H9 (cell line): ENCODE measurements at regions not wholly inside any gene's neighbourhood (a gene's known extent, or its start where the extent isn't known, plus 50 kb on each side); places are given as distances from the start of the nearest gene placed in this dataset.

Experiments used
- DNase-seq: peaks from one replicate; pipeline ENCODE4 v3.0.0-alpha.2; 2017
- H2AFZ ChIP-seq: one replicate; pipeline ENCODE4 v1.6.1; 2013; ENCODE audit warnings: mild to moderate bottlenecking, low read length, control low read depth, moderate library complexity
- H2AK5ac ChIP-seq: 2 replicates; pipeline ENCODE4 v1.6.1; 2013; ENCODE audit warnings: low read length, control low read depth, mixed read lengths; ENCODE audit not compliant: insufficient read length
- H2BK120ac ChIP-seq: one replicate; pipeline ENCODE4 v1.6.1; 2013; ENCODE audit warnings: low read depth, mild to moderate bottlenecking, low read length, control low read depth, inconsistent platforms; ENCODE audit not compliant: poor library complexity, severe bottlenecking
- H2BK12ac ChIP-seq: 2 replicates; pipeline ENCODE4 v1.6.1; 2013; ENCODE audit warnings: low read length, control low read depth, mixed read lengths, low read depth; ENCODE audit not compliant: insufficient read length
- H2BK15ac ChIP-seq: 2 replicates; pipeline ENCODE4 v1.6.1; 2013; ENCODE audit warnings: low read depth, low read length, control low read depth
- H2BK20ac ChIP-seq: one replicate; pipeline ENCODE4 v1.6.1; 2013; ENCODE audit warnings: low read depth, mild to moderate bottlenecking, low read length, control low read depth, inconsistent platforms; ENCODE audit not compliant: poor library complexity, severe bottlenecking
- H2BK5ac ChIP-seq: 2 replicates; pipeline ENCODE4 v1.6.1; 2013; ENCODE audit warnings: low read length, control low read depth, mixed read lengths; ENCODE audit not compliant: insufficient read length
- H3K14ac ChIP-seq: 2 replicates; pipeline ENCODE4 v1.6.1; 2013; ENCODE audit warnings: low read length, control low read depth; ENCODE audit not compliant: insufficient read depth
- H3K18ac ChIP-seq: 2 replicates; pipeline ENCODE4 v1.6.1; 2013; ENCODE audit warnings: low read depth, mild to moderate bottlenecking, mixed read lengths, low read length, control low read depth; ENCODE audit not compliant: insufficient read length
- H3K23ac ChIP-seq: 2 replicates; pipeline ENCODE4 v1.6.1; 2013; ENCODE audit warnings: low read length, control low read depth, mixed read lengths, low read depth; ENCODE audit not compliant: insufficient read length
- H3K23me2 ChIP-seq: 2 replicates; pipeline ENCODE4 v1.6.1; 2013; ENCODE audit warnings: low read depth, mild to moderate bottlenecking, mixed read lengths, low read length, control low read depth; ENCODE audit not compliant: insufficient read length, poor library complexity, severe bottlenecking
- H3K27ac ChIP-seq: 2 replicates; pipeline ENCODE4 v1.5.1; 2013; ENCODE audit warnings: low read length, control low read depth, mixed read lengths, low read depth; ENCODE audit not compliant: insufficient read length
- H3K27me3 ChIP-seq: 2 replicates; pipeline ENCODE4 v1.6.1; 2013; ENCODE audit warnings: low read length, control low read depth, inconsistent platforms; ENCODE audit not compliant: insufficient read depth
- H3K4ac ChIP-seq: 2 replicates; pipeline ENCODE4 v1.6.1; 2013; ENCODE audit warnings: low read depth, mild to moderate bottlenecking, control low read depth, inconsistent platforms, low read length, moderate library complexity
- H3K4me1 ChIP-seq: 2 replicates; pipeline ENCODE4 v1.6.1; 2013; ENCODE audit warnings: low read length, control low read depth, inconsistent platforms; ENCODE audit not compliant: insufficient read depth
- H3K4me2 ChIP-seq: 2 replicates; pipeline ENCODE4 v1.6.1; 2013; ENCODE audit warnings: low read length, control low read depth, mixed read lengths; ENCODE audit not compliant: insufficient read length, insufficient read depth
- H3K56ac ChIP-seq: 2 replicates; pipeline ENCODE4 v1.6.1; 2013; ENCODE audit warnings: low read depth, mild to moderate bottlenecking, mixed read lengths, low read length, control low read depth; ENCODE audit not compliant: insufficient read length
- H3K79me1 ChIP-seq: 2 replicates; pipeline ENCODE4 v1.6.1; 2013; ENCODE audit warnings: low read depth, mild to moderate bottlenecking, moderate library complexity, low read length, control low read depth, inconsistent platforms; ENCODE audit not compliant: insufficient read depth, poor library complexity, severe bottlenecking
- H3K79me2 ChIP-seq: 2 replicates; pipeline ENCODE4 v1.6.1; 2013; ENCODE audit warnings: low read length, control low read depth, inconsistent platforms; ENCODE audit not compliant: insufficient read depth
- H3K9ac ChIP-seq: 2 replicates; pipeline ENCODE4 v1.6.1; 2013; ENCODE audit warnings: low read length, control low read depth, mixed read lengths; ENCODE audit not compliant: insufficient read length; ENCODE audit errors: extremely low read depth
- H3K9me3 ChIP-seq: one replicate; pipeline ENCODE4 v1.6.1; 2013; ENCODE audit warnings: low read depth, low read length, inconsistent platforms; ENCODE audit not compliant: control insufficient read depth
- H3T11ph ChIP-seq: one replicate; pipeline ENCODE4 v1.6.1; 2013; ENCODE audit warnings: mild to moderate bottlenecking, low read length, control low read depth, inconsistent platforms
- H4K20me1 ChIP-seq: one replicate; pipeline ENCODE4 v1.6.1; 2013; ENCODE audit not compliant: control insufficient read depth, insufficient read length, insufficient read depth
- H4K5ac ChIP-seq: 2 replicates; pipeline ENCODE4 v1.6.1; 2013; ENCODE audit warnings: low read depth, mild to moderate bottlenecking, mixed read lengths, low read length, control low read depth; ENCODE audit not compliant: insufficient read length
- H4K8ac ChIP-seq: replicated peaks from 2 replicates; pipeline ENCODE4 v1.6.1; 2013; ENCODE audit warnings: low read length, control low read depth, mixed read lengths, low read depth; ENCODE audit not compliant: insufficient read length
- H4K91ac ChIP-seq: 2 replicates; pipeline ENCODE4 v1.6.1; 2013; ENCODE audit warnings: low read depth, mild to moderate bottlenecking, moderate library complexity, mixed read lengths, low read length, control low read depth; ENCODE audit not compliant: insufficient read length
- H3K27ac Mint-ChIP-seq, 3 experiments: 2 replicates in 2 of 3; 3 replicates in 1 of 3; pipeline ENCODE4 v1.8.0; 2020 to 2021; ENCODE audit warnings: mixed read lengths in 3 of 3, mild to moderate bottlenecking in 1 of 3, moderate library complexity in 1 of 3
- H3K27me3 Mint-ChIP-seq: 2 replicates; pipeline ENCODE4 v1.8.0; 2021; ENCODE audit warnings: low read depth, mild to moderate bottlenecking, moderate library complexity, mixed read lengths
- H3K36me3 Mint-ChIP-seq, 3 experiments: 2 replicates in 2 of 3; 3 replicates in 1 of 3; pipeline ENCODE4 v1.8.0; 2020 to 2021; ENCODE audit warnings: low read depth in 3 of 3, mixed read lengths in 3 of 3; ENCODE audit not compliant: insufficient read depth in 1 of 3
- H3K4me1 Mint-ChIP-seq, 2 experiments: 2 replicates each; pipeline ENCODE4 v1.8.0; 2020; ENCODE audit warnings: mixed read lengths in 2 of 2
- H3K4me3 Mint-ChIP-seq, 2 experiments: 2 replicates in 1 of 2; 3 replicates in 1 of 2; pipeline ENCODE4 v1.8.0; 2020 to 2021; ENCODE audit warnings: mild to moderate bottlenecking in 2 of 2, mixed read lengths in 2 of 2, moderate library complexity in 1 of 2
- H3K9me3 Mint-ChIP-seq, 2 experiments: 2 replicates in 1 of 2; 3 replicates in 1 of 2; pipeline ENCODE4 v1.8.0; 2020; ENCODE audit warnings: mild to moderate bottlenecking in 2 of 2, mixed read lengths in 2 of 2, moderate library complexity in 1 of 2
- CTCF ChIP-seq: fragments of 200-600 bp; sonication (generic); conservative IDR thresholded peaks from 3 replicates; pipeline ENCODE4 v1.8.0; 2021; ENCODE audit warnings: antibody characterized with exemption, mild to moderate bottlenecking
- whole genome bisulfite sequencing: extraction: QIAGEN DNeasy Blood & Tissue Kit; methylation state at CpG from one replicate; pipeline ENCODE4 v1.1.7; 2013; ENCODE audit warnings: missing lambda C conversion rate, low lambda C conversion rate, mixed read lengths; ENCODE audit not compliant: insufficient read length; ENCODE audit errors: extremely low coverage; 5-methylcytosine and 5-hydroxymethylcytosine counted together

- Histone ChIP-seq H3K9me3 (no peaks in the 10 kb centered on the region), H3K23me2 (no peaks in the 10 kb centered on the region), H2BK20ac (no peak overlapping the region), H3K4ac (no peak overlapping the region), H2BK5ac (no peak overlapping the region), H2BK15ac (no peak overlapping the region), H3K27me3 (no peaks in the 10 kb centered on the region), H2BK120ac (no peak overlapping the region), H3K56ac (no peak overlapping the region), H2BK12ac (no peak overlapping the region), H4K91ac (no peak overlapping the region), H3K4me2 (no peak overlapping the region), H3K79me1 (no peaks in the 10 kb centered on the region), H4K8ac (no peak overlapping the region), H3K4me1 (no peaks in the 10 kb centered on the region), H3K9ac (no peak overlapping the region), H4K20me1 (no peaks in the 10 kb centered on the region), H2AK5ac (no peak overlapping the region), H3K27ac (no peak overlapping the region), H2AFZ (no peak overlapping the region), H4K5ac (no peak overlapping the region), H3K14ac (no peak overlapping the region), H3T11ph (no peak overlapping the region), H3K18ac (no peak overlapping the region), H3K79me2 (no peaks in the 10 kb centered on the region), H3K23ac (no peak overlapping the region)
- Mint-ChIP-seq H3K36me3 (peaks cover 0 to 2% (median under 1%) of the 10 kb centered on the region in 3 experiments; a peak in 4 of 7 replicates), H3K27ac (no peak overlapping the region), H3K27me3 (no peaks in the 10 kb centered on the region), H3K4me3 (no peak overlapping the region), H3K9me3 (peaks cover 1 to 2% of the 10 kb centered on the region in 2 experiments; a peak in 2 of 5 replicates), H3K4me1 (no peaks in the 10 kb centered on the region)
- DNase-seq: no peak
- no CpG with 5 or more reads among the region's 5 CpGs for WGBS
- TF ChIP-seq CTCF: no peak
Observed at GRCh38 chr6:67563671-67564070, 1071.4 kb upstream of the ADGRB3 start.
